ENCODE measurements at regions not wholly inside any gene's neighbourhood (a gene's known extent, or its start where the extent isn't known, plus 50 kb on each side); places are given as distances from the start of the nearest gene placed in this dataset.
A peak's percentile ranks its signal among the peaks of the same experiment; 100 is the strongest.

DNA sequence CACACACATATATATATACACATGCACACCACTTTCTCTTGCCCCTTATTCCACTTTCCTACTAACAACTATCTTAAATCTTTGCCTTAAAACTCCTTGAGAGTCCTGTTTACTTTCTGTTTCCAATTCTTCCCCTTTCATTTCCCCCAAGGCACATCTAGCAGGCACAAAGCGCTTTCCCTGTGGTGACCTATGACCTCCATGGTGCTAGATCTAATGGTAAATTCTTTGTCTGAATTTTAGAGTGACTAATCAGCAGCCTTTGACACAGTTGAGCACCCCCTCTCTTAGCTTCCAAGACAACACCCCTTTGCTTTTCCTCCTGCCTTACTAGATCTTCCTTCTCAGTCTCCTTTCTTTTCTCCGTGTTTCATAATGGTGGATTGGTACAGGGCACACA, 236.4 kb upstream of the TTC29 start:
- DNase-seq (no peak), ATAC-seq (no peak)
- TF ChIP-seq, protein P1, sequence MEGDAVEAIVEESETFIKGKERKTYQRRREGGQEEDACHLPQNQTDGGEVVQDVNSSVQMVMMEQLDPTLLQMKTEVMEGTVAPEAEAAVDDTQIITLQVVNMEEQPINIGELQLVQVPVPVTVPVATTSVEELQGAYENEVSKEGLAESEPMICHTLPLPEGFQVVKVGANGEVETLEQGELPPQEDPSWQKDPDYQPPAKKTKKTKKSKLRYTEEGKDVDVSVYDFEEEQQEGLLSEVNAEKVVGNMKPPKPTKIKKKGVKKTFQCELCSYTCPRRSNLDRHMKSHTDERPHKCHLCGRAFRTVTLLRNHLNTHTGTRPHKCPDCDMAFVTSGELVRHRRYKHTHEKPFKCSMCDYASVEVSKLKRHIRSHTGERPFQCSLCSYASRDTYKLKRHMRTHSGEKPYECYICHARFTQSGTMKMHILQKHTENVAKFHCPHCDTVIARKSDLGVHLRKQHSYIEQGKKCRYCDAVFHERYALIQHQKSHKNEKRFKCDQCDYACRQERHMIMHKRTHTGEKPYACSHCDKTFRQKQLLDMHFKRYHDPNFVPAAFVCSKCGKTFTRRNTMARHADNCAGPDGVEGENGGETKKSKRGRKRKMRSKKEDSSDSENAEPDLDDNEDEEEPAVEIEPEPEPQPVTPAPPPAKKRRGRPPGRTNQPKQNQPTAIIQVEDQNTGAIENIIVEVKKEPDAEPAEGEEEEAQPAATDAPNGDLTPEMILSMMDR (IDR thresholded peaks at IDR 0.05) = no peak
- no peak for TF ChIP-seq POLR2A (IDR thresholded peaks at IDR 0.05)
- H3K36me3 ChIP-seq = no peaks in the 10 kb centered on the region
- no peaks in the 10 kb centered on the region for H3K27me3 ChIP-seq
- intact Hi-C loops (cut with DNase I) = no loop called here
- H3K27ac ChIP-seq = no peak overlapping the region
- WGBS, 4 donors = 77 to 87% (median 85%) methylated on average over 2 of the region's 2 CpGs
- H3K4me1 ChIP-seq = no peaks in the 10 kb centered on the region
- H3K9me3 ChIP-seq = peaks cover 0 to 18% (median 3%) of the 10 kb centered on the region in 12 donors
- no peak overlapping the region for H3K4me3 ChIP-seq

DNA sequence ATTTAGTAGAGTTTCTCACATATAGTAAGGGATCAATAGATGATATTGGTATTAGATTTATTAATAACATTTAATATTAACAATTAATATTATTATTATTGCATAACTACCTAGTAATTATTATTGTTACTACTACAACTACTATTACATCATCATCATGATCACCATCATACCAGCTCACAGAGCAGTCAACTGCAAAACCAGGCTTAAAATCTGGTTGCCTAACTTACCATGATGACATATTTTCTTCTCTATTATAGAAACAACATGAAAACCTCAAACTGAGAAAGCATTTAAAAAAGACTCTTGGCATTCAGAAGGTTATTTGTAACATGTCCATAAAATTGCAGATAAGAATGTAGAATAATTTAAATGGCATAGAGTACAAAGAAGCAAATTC, 247.0 kb upstream of the TTC29 start:
- peaks cover 0 to 14% (median 2%) of the 10 kb centered on the region in 12 donors for H3K9me3 ChIP-seq
- intact Hi-C loops (cut with DNase I) = no loop called here
- H3K27ac ChIP-seq = no peak overlapping the region
- peaks cover 0 to 10% (median 0%) of the 10 kb centered on the region in 12 donors for H3K4me1 ChIP-seq
- DNase-seq (no peak), ATAC-seq (no peak)
- TF ChIP-seq, protein P1 (IDR thresholded peaks at IDR 0.05) = no peak
- no peak for TF ChIP-seq POLR2A (IDR thresholded peaks at IDR 0.05)
- H3K4me3 ChIP-seq = no peak overlapping the region
- H3K36me3 ChIP-seq = no peaks in the 10 kb centered on the region
- no peaks in the 10 kb centered on the region for H3K27me3 ChIP-seq

DNA sequence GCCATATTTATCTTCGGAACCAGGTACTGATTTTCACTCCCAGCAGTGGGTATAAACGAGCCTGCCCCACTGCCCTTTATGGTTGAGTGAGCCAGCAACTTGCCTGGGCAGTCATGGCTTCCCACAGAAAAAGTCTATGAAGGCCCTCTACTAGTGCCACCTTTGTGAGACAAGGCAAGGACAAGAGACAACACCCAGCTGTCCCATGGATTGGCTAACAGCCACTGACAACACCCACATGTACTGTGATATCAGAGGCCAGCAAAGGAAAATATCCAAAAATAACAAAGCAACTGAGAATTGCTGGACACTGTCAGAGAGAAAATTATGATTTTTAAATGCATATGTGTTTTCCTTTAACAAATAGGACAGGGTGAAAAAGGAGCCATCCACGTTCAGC, 248.4 kb upstream of the TTC29 start:
- Histone ChIP-seq H3K27me3 (no peaks in the 10 kb centered on the region), H3K27ac (peak overlapping the region in 2 of 12 donors; percentile 3 to 33), H3K4me1 (peaks cover 0 to 10% (median 0%) of the 10 kb centered on the region in 12 donors), H3K9me3 (peaks cover 0 to under 1% (median 0%) of the 10 kb centered on the region in 12 donors), H3K36me3 (no peaks in the 10 kb centered on the region), H3K4me3 (peak overlapping the region in 1 of 12 donors; percentile 17)
- ATAC-seq (peak; percentile 77 to 87 (median 80)), DNase-seq (peak in 4 of 5 donors; percentile 18 to 43 (median 27))
- 52 to 62% (median 55%) methylated on average over 3 of the region's 3 CpGs for WGBS, 4 donors
- intact Hi-C loops (cut with DNase I) = no loop called here
- TF ChIP-seq, protein P1 (IDR thresholded peaks at IDR 0.05) = no peak
- TF ChIP-seq POLR2A (IDR thresholded peaks at IDR 0.05) = no peak

DNA sequence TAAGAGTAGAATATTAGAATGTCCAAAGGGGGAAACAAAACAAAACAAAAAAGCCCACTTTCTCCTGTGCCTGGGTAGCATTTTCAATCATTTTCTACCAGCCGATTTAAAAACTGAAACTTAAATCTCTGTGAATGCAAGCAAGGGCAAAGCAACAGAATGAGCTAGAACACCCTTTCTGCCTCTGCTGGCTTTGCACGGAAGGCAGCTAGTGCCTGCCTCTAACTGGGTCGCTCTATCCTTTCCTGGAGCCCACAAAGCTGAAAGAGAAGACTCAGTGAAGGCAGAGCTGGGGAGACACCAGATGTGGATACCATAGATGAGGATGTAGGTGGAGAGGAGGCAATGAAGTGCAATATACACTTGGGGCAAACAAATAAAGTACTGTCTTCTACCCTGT, 248.9 kb upstream of the TTC29 start:
- Histone ChIP-seq H3K4me3 (peak overlapping the region in 2 of 12 donors; percentile 17 to 27), H3K36me3 (no peaks in the 10 kb centered on the region), H3K27ac (peak overlapping the region in 4 of 12 donors; percentile 3 to 33 (median 10)), H3K4me1 (peaks cover 0 to 10% (median 0%) of the 10 kb centered on the region in 12 donors), H3K9me3 (no peaks in the 10 kb centered on the region), H3K27me3 (no peaks in the 10 kb centered on the region)
- intact Hi-C loops (cut with DNase I) = no loop called here
- WGBS, 4 donors = 55 to 70% (median 60%) methylated on average over 3 of the region's 3 CpGs
- DNase-seq (no peak), ATAC-seq (peak in 1 of 4 donors; percentile 44)
- TF ChIP-seq, protein P1 (IDR thresholded peaks at IDR 0.05) = no peak
- no peak for TF ChIP-seq POLR2A (IDR thresholded peaks at IDR 0.05)
